ENCODE measurements at regions not wholly inside any gene's neighbourhood (a gene's known extent, or its start where the extent isn't known, plus 50 kb on each side); places are given as distances from the start of the nearest gene placed in this dataset.

DNA sequence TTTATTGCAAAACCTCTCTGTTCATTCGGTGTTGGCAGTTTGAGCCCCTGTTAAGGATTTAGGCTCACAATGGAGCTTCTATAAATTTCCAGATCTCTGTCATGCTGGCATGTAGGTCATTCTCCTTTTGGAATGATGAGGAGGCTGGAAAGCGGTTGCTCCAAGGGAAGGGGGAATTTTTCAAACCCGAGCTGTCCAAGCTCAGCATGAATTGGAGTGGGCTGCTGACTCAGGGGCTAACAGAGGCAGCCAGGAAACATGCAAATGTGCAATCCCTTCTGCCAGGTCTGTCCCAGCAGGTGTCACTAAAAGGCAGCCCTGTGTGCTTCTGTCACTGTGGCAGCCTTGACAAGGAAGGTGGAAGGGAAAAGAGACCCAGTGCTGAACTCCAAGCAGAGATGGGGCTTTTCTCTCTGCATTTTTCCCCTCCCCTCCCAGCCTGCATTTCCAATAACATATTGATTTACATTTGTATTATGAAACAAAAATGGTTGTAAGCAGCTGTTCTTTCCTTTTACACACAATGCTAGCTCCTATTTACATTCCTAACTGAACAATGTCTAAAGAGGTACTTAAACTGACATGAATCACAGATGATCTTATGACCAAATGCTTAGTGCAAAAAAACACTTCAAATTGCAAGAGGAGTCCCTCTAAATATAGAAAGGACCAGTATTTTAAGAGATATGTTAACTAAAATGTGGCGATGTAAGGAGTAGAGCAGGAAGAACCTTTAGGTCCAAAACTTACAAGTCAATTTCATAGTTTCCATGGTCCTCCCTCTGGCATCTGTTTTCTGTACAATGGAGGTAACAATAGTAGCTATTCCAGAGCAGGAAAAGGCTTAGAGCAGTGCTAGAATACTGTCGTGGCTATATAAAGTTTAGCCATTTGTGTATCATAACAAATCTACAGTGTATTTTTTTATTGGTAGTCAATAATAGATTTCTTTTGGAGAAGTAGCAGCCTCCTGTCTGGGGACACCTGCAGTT, 84.5 kb upstream of the ATP10A start:
- DNase-seq = no peak

DNA sequence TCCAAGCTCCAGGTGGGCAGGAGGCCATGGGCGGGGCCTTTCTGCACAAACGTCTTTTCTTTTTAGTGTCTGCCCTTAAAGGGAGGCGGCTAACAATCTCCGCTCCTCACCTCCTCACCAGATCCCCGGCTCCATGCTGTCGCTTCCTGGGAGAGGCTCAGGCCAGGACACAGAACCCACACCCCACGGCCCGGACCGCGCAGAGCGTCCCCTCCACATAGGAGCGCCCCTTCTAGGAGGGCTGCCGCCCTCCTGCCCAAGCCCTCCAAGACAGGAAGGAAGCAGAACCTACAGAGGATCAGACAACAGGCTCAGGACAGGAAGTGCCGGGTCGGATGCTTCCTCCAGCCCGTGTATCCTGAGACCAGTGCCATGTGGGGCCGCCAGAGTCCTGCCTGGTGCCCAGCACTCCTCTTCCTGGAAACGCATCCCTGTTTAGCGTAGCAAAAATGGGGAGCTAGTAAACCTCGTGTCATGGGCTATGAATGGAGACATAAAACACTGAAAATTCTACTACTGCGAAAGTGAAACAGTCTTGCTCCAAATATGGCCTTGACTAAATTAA, 83.2 kb upstream of the ATP10A start:
- DNase-seq = no peak

DNA sequence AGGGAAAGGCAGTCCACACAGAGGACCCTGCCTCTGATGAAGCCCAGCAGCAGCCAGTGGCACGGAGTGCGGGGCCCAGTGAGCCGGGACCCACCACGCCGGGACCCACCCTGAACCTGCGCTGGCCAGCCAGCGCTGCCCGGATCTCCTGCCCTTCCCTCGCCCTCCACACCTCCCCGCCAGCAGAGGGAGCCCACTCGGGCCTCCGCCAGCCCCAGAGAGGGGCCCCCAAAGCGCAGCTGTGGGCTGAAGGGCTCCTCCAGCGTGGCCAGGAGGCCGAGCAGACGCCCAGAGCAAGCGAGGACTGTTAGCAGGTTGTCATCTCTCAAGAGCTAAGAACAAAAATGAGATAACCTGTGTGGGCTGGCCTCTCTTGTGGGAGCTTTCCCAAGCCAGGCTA, 81.3 kb upstream of the ATP10A start:
- DNase-seq = no peak

DNA sequence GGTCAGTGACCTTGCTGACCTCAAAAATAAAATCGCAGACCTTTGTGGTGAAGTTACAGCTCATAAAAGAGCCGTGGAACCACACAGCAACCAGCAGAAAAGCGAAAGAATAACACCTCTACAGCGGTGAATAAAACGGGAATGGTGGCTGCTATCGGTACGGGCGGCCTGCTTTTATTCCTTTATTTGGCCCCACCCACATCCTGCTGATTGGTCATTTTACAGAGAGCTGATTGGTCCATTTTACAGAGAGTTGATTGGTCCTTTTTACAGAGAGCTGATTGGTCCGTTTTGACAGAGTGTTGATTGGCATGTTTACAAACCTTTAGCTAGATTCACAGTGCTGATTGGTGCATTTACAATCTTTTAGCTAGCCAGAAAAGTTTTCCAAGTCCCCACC, 80.7 kb upstream of the ATP10A start:
- DNase-seq = no peak

DNA sequence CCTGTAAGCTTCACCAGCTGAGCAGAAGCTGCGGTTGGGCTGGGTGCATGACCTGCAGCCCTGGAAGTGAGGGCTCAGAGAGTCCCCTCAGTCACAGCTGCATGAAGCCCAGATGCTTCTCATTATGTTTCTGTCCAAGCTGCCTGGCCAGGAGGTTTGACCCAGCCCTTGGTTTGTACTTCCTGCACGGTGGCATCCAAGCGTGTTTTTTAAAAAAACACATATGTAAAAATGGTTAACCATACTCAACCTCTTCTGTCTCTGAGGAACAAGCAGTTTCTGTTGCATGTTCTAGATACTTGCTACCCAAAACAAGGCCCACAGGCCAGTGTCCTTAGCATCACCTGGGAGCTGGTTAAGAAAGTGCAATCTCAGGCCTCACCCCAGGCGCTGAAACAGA, 76.0 kb upstream of the ATP10A start:
- DNase-seq = no peak

DNA sequence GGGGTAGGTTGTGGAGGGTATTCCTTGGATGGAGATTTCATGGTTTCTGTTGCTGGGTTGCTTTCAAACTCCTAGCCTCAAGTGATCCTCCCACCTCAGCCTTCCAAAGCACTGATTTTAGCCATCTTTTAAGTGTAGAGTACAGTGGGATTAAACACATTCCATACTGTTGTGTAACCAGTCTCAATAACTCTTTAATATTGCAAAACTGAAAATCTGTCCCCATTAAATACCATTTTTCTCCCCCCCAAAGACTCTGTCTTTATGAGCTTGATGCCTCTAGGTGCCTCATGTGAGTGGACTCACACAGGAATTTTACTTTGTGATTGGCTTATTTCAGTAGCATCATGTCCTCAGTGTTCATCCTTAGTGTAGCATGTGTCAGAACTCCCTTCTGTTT, 74.7 kb upstream of the ATP10A start:
- DNase-seq = no peak

DNA sequence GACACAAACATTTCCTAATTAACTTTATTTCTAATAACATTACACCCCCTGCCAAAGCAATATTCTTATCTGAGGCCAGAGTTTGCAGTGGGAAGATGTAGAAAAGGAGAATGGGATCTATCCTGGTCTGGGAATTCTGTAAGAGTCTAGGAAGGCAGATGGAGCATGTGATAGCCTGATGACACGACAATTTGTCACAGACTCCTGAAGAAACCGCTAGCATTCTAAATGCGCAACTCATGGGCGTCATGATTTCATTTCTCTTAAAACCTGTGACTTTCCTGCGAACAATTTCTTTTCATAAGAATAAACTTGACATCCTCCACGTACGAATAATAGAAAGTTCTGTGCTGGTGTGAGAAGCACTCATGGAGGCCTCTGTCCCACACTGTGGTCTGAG, 72.9 kb upstream of the ATP10A start:
- DNase-seq = no peak

DNA sequence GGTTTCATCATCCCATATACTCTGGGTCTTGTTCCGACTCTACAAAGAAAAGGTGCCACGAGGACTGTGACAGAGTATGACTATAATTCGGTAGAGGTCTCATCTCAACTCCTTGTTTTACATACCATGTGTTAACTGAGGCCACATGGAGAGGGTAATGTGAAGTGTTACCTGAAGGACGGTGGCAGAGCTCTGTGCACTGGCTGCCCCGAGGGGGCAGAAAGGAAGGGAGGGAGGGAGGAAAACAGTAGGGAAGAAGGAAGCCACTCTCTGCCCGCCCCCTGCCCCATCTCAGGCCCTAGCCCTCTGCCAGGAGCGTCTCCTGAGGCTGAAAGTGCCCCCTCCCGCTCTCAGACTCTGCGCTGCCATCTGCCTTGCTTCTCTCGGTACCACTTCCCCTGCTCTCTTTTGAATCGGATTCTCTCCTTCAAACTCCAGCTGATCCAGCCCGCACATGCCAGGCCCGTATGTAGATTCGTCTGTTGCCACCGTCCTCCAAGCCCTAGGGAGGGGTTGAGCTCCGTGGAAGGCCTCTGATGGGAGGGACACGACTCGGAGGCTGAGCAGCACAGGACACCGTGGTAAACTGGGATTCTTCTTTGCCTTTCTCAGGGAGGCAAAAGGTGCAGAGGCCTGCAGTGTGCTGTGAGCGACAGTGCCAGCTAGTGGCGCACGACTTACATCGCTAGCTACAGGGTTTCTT, 70.5 kb upstream of the ATP10A start:
- DNase-seq = no peak

DNA sequence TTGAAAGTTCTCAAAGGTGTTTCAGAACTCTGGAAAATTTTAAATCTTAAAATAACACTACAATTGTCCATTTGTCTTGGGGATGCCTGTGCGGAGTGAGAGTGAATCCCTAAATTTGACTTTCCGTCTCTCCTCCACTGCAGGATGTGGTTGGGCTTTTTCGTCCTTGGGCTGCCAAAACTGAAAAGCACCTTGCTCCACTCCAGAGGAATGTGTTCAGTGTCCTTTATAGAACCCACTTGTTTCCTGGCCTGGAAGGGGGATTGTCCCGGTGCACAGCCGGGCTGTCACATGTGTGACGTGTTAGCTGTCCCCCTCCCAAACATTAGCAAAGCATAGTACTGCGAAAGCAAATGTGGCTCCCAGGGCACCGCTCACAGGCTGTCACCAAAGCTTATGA, 69.6 kb upstream of the ATP10A start:
- no peak for DNase-seq

DNA sequence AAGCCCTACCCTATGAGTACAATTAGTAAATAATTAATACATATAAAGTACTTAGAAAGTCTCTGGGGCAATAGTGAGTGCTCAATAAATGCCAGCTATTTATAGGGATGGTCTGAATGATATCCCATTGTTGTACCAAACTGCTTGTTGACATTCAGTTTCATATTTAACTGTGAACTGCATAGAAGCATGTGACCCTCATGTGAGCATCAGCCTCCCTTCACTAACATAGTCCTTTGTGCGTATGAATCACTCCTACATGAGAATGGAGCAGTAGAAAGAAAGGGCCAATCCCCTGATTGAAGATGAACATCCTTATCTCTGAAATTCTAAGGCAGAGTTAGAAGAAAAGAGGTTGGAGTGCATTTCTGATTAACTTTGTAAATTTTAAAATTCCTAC, 68.7 kb upstream of the ATP10A start:
- no peak for DNase-seq

DNA sequence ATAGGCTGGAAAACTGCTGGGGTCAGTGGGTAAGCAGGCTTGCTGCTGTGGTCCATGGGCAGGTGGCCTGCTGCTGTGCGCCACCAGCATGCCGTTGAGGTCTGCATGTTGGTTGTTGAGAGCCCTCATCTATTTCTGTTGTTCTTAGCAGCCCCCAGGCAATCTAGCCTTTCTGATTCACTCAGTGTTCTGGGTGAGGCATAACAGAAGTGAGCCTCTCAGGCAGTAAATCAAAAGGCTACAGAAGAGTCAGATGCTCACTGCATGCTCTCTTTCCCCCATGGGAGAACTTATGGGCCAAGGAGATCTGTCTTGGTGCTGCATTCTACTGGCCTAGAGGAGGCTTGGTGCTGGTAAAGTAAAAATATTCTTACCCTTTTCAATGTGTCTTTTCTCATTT, 67.8 kb upstream of the ATP10A start:
- DNase-seq = no peak
